Karpas-422 (cell line): ENCODE measurements at regions not wholly inside any gene's neighbourhood (a gene's known extent, or its start where the extent isn't known, plus 50 kb on each side); places are given as distances from the start of the nearest gene placed in this dataset.

Experiments used
- DNase-seq: peaks from one replicate; pipeline ENCODE4 v3.0.0-alpha.2; 2015
- H2AFZ ChIP-seq: fragments of 200-600 bp; sonication (generic); 2 replicates; pipeline ENCODE4 v1.6.1; 2014; ENCODE audit warnings: antibody characterized with exemption, low read length, mixed read lengths
- H3K27ac ChIP-seq: fragments of 200-600 bp; sonication (generic); 2 replicates; pipeline ENCODE4 v1.5.1; 2014; ENCODE audit warnings: mild to moderate bottlenecking, low read length, moderate library complexity
- H3K27me3 ChIP-seq: fragments of 200-600 bp; sonication (generic); 2 replicates; pipeline ENCODE4 v1.6.1; 2014; ENCODE audit warnings: low read length, mixed read lengths
- H3K36me3 ChIP-seq: fragments of 200-600 bp; sonication (generic); 2 replicates; pipeline ENCODE4 v1.6.1; 2014; ENCODE audit warnings: low read length, mixed read lengths; ENCODE audit not compliant: insufficient read depth
- H3K4me1 ChIP-seq: fragments of 200-600 bp; sonication (generic); 2 replicates; pipeline ENCODE4 v1.6.1; 2014; ENCODE audit warnings: mild to moderate bottlenecking, low read length, mixed read lengths
- H3K4me2 ChIP-seq: fragments of 200-600 bp; sonication (generic); 2 replicates; pipeline ENCODE4 v1.6.1; 2014; ENCODE audit warnings: low read length, low read depth, mild to moderate bottlenecking; ENCODE audit not compliant: poor library complexity, severe bottlenecking
- H3K4me3 ChIP-seq: fragments of 200-600 bp; sonication (generic); 2 replicates; pipeline ENCODE4 v1.5.1; 2014; ENCODE audit warnings: mild to moderate bottlenecking, antibody characterized with exemption, low read length, mixed read lengths
- H3K79me2 ChIP-seq: fragments of 200-600 bp; sonication (generic); 2 replicates; pipeline ENCODE4 v1.6.1; 2014; ENCODE audit warnings: mild to moderate bottlenecking, low read length, mixed read lengths
- H3K9ac ChIP-seq: fragments of 200-600 bp; sonication (generic); 2 replicates; pipeline ENCODE4 v1.6.0; 2014; ENCODE audit warnings: low read length
- H3K9me2 ChIP-seq: fragments of 200-600 bp; sonication (generic), shearing (Covaris generic); replicated peaks from 2 replicates; pipeline ENCODE4 v1.6.0; 2014; ENCODE audit warnings: mild to moderate bottlenecking, low read length, moderate library complexity; ENCODE audit not compliant: insufficient read depth
- H3K9me3 ChIP-seq: fragments of 300-700, 200-600 bp; sonication (generic); 2 replicates; pipeline ENCODE4 v1.6.1; 2014; ENCODE audit warnings: low read length, mixed read lengths
- H4K20me1 ChIP-seq: fragments of 200-600 bp; sonication (generic); 2 replicates; pipeline ENCODE4 v1.6.1; 2014; ENCODE audit warnings: mild to moderate bottlenecking, antibody characterized with exemption, low read length, low read depth; ENCODE audit not compliant: insufficient read depth

GRCh38 chr1:98400446-98400845, 261.1 kb upstream of the SNX7 start:
- H3K4me1 ChIP-seq = no peaks in the 10 kb centered on the region
- H3K4me3 ChIP-seq = no peak overlapping the region
- H3K9ac ChIP-seq = no peak overlapping the region
- H3K27me3 ChIP-seq = no peaks in the 10 kb centered on the region
- no peaks in the 10 kb centered on the region for H3K9me3 ChIP-seq
- H3K4me2 ChIP-seq = no peak overlapping the region
- no peaks in the 10 kb centered on the region for H3K79me2 ChIP-seq
- H3K27ac ChIP-seq = no peak overlapping the region
- no peak for DNase-seq
- H2AFZ ChIP-seq = no peak overlapping the region
- no peaks in the 10 kb centered on the region for H3K36me3 ChIP-seq
- H4K20me1 ChIP-seq = no peaks in the 10 kb centered on the region
- no peaks in the 10 kb centered on the region for H3K9me2 ChIP-seq

GRCh38 chr1:98399218-98399617, 262.3 kb upstream of the SNX7 start:
- no peaks in the 10 kb centered on the region for H3K9me3 ChIP-seq
- H2AFZ ChIP-seq = no peak overlapping the region
- no peaks in the 10 kb centered on the region for H3K9me2 ChIP-seq
- H3K36me3 ChIP-seq = no peaks in the 10 kb centered on the region
- no peaks in the 10 kb centered on the region for H3K27me3 ChIP-seq
- DNase-seq = no peak
- H3K4me3 ChIP-seq = no peak overlapping the region
- H3K79me2 ChIP-seq = no peaks in the 10 kb centered on the region
- H4K20me1 ChIP-seq = no peaks in the 10 kb centered on the region
- H3K9ac ChIP-seq = no peak overlapping the region
- no peaks in the 10 kb centered on the region for H3K4me1 ChIP-seq
- H3K4me2 ChIP-seq = no peak overlapping the region
- no peak overlapping the region for H3K27ac ChIP-seq

GRCh38 chr1:98398649-98399048, 262.9 kb upstream of the SNX7 start:
- H3K27me3 ChIP-seq = no peaks in the 10 kb centered on the region
- DNase-seq = no peak
- H3K4me1 ChIP-seq = no peaks in the 10 kb centered on the region
- H3K4me3 ChIP-seq = no peak overlapping the region
- H3K27ac ChIP-seq = no peak overlapping the region
- H3K9me3 ChIP-seq = no peaks in the 10 kb centered on the region
- H3K9me2 ChIP-seq = no peaks in the 10 kb centered on the region
- H3K79me2 ChIP-seq = no peaks in the 10 kb centered on the region
- no peak overlapping the region for H2AFZ ChIP-seq
- H4K20me1 ChIP-seq = no peaks in the 10 kb centered on the region
- H3K9ac ChIP-seq = no peak overlapping the region
- no peak overlapping the region for H3K4me2 ChIP-seq
- H3K36me3 ChIP-seq = no peaks in the 10 kb centered on the region

GRCh38 chr1:98398092-98398491, 263.4 kb upstream of the SNX7 start:
- no peak overlapping the region for H3K4me3 ChIP-seq
- no peaks in the 10 kb centered on the region for H3K79me2 ChIP-seq
- H4K20me1 ChIP-seq = no peaks in the 10 kb centered on the region
- H3K9me2 ChIP-seq = no peaks in the 10 kb centered on the region
- no peak overlapping the region for H3K4me2 ChIP-seq
- no peak overlapping the region for H3K9ac ChIP-seq
- no peaks in the 10 kb centered on the region for H3K36me3 ChIP-seq
- H3K27ac ChIP-seq = no peak overlapping the region
- H3K9me3 ChIP-seq = no peaks in the 10 kb centered on the region
- no peak for DNase-seq
- H2AFZ ChIP-seq = no peak overlapping the region
- no peaks in the 10 kb centered on the region for H3K27me3 ChIP-seq
- no peaks in the 10 kb centered on the region for H3K4me1 ChIP-seq

- no peak overlapping the region for H3K4me3 ChIP-seq
- H3K4me2 ChIP-seq = no peak overlapping the region
- no peaks in the 10 kb centered on the region for H4K20me1 ChIP-seq
- H3K9me3 ChIP-seq = no peaks in the 10 kb centered on the region
- no peak overlapping the region for H3K27ac ChIP-seq
- no peaks in the 10 kb centered on the region for H3K79me2 ChIP-seq
- no peak for DNase-seq
- no peak overlapping the region for H3K9ac ChIP-seq
- no peaks in the 10 kb centered on the region for H3K36me3 ChIP-seq
- no peaks in the 10 kb centered on the region for H3K9me2 ChIP-seq
- H3K27me3 ChIP-seq = no peaks in the 10 kb centered on the region
- H2AFZ ChIP-seq = no peak overlapping the region
- no peaks in the 10 kb centered on the region for H3K4me1 ChIP-seq
Measured at GRCh38 chr1:98393719-98394118, 267.8 kb upstream of the SNX7 start.

DNA sequence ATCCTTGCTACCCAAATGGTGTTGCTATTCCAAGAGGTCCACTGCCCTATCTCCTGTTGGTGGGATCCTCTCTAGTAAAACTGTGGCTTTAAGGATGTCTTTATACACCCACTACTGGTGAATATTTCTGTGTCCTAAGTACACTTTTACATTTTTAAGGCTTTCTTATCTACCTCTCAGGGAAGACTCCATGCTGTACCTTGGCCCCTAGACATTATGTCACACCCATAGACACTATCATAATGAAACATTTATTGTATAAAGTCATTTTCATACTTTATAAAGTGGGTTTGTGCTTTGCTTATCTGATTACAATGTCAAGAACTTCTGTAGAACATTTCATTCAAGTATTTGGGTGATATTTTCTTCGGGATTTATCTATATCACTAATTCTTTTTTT, 270.3 kb upstream of the SNX7 start:
- DNase-seq = no peak
- Histone ChIP-seq H3K79me2 (no peaks in the 10 kb centered on the region), H3K4me2 (no peak overlapping the region), H3K36me3 (no peaks in the 10 kb centered on the region), H3K9ac (no peak overlapping the region), H3K9me2 (no peaks in the 10 kb centered on the region), H4K20me1 (no peaks in the 10 kb centered on the region), H3K27ac (no peak overlapping the region), H3K4me3 (no peak overlapping the region), H3K4me1 (no peaks in the 10 kb centered on the region), H2AFZ (no peak overlapping the region), H3K27me3 (no peaks in the 10 kb centered on the region), H3K9me3 (no peaks in the 10 kb centered on the region)

DNA sequence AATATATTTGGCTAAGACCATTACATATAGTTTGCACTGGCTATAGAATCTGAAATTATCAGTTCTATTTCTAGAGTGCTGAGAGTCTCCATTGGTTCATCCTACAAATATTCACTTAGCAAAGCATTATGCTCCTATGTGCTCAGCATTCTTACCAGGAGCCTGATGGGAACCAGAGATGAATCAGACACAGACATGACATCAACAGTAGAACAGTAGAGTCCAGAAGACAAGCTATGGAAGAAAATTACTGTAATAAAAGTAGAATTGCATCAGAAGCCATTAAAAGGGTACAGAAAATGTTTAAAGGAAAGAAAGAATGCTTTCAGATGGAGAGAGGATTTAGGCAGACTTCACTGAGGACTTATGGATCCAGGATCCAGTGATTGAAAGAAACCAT, 271.7 kb upstream of the SNX7 start:
- DNase-seq = no peak
- H3K4me1 ChIP-seq = no peaks in the 10 kb centered on the region
- no peaks in the 10 kb centered on the region for H3K36me3 ChIP-seq
- H3K4me3 ChIP-seq = no peak overlapping the region
- H2AFZ ChIP-seq = no peak overlapping the region
- no peak overlapping the region for H3K4me2 ChIP-seq
- no peak overlapping the region for H3K27ac ChIP-seq
- no peaks in the 10 kb centered on the region for H3K79me2 ChIP-seq
- no peaks in the 10 kb centered on the region for H3K9me2 ChIP-seq
- no peaks in the 10 kb centered on the region for H3K27me3 ChIP-seq
- H4K20me1 ChIP-seq = no peaks in the 10 kb centered on the region
- no peaks in the 10 kb centered on the region for H3K9me3 ChIP-seq
- H3K9ac ChIP-seq = no peak overlapping the region

DNA sequence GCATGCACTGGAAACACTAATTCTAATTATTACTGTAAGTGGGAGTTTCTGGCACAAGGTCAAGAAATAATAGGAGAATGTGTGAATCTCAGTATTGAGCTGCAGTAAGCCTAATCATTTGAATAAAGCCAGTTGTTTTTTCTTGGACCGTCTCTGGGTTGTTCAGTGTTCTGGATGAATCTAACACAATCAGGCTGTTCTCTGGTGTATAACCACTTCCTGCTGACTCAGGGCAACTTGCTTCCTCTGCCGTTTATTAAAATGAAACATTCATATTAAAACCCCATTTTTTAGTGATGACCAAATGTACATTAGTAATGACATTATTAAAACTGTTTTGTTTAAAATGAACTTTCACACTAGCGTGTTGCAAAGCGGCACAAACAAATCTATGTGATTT, 273.1 kb upstream of the SNX7 start:
- Histone ChIP-seq H3K27me3 (no peaks in the 10 kb centered on the region), H3K4me1 (no peaks in the 10 kb centered on the region), H3K9ac (no peak overlapping the region), H3K9me2 (no peaks in the 10 kb centered on the region), H3K27ac (no peak overlapping the region), H3K4me3 (no peak overlapping the region), H2AFZ (no peak overlapping the region), H3K36me3 (no peaks in the 10 kb centered on the region), H3K79me2 (no peaks in the 10 kb centered on the region), H3K9me3 (no peaks in the 10 kb centered on the region), H3K4me2 (no peak overlapping the region), H4K20me1 (no peaks in the 10 kb centered on the region)
- DNase-seq = no peak

DNA sequence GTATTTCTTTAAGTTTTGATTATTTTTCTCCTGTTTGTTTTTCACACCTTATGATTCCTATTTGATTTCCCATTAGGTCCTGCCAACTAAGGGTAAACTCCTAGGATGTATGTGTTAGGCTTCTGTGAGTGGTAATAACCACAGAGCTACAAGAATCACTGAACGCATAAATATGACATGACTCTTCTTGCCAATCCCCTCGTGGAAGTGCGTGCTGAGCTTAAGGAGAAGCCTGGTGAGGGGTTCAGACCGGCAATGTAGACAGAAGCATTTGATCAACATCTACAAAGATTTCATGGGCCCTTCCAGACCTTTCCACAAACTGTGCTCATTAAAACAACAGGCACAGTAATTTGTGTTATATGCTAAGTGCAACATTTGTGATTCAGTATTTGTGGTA, 273.8 kb upstream of the SNX7 start:
- no peaks in the 10 kb centered on the region for H3K27me3 ChIP-seq
- no peaks in the 10 kb centered on the region for H3K9me3 ChIP-seq
- no peak overlapping the region for H3K27ac ChIP-seq
- no peak overlapping the region for H3K4me2 ChIP-seq
- no peaks in the 10 kb centered on the region for H3K9me2 ChIP-seq
- DNase-seq = no peak
- H3K4me3 ChIP-seq = no peak overlapping the region
- no peaks in the 10 kb centered on the region for H3K79me2 ChIP-seq
- no peaks in the 10 kb centered on the region for H4K20me1 ChIP-seq
- H3K9ac ChIP-seq = no peak overlapping the region
- H3K4me1 ChIP-seq = no peaks in the 10 kb centered on the region
- H2AFZ ChIP-seq = no peak overlapping the region
- H3K36me3 ChIP-seq = no peaks in the 10 kb centered on the region
